Right lobe of liver (tissue), 4 donors: ENCODE measurements at regions not wholly inside any gene's neighbourhood (a gene's known extent, or its start where the extent isn't known, plus 50 kb on each side); places are given as distances from the start of the nearest gene placed in this dataset.

Experiments
- CTCF ChIP-seq, 4 donors: fragments of 200-600 bp in 3 of 4; fragments of 450-650 bp in 1 of 4; IDR thresholded peaks; one replicate each; pipeline versions ENCODE4 v1.5.1 to v1.8.0; 2016 to 2022; ENCODE audit warnings: antibody characterized with exemption in 4 of 4, mild to moderate bottlenecking in 2 of 4
- POLR2A ChIP-seq: fragments of 450-650 bp; IDR thresholded peaks from one replicate; pipeline ENCODE4 v1.6.1; 2017; ENCODE audit warnings: antibody characterized with exemption, mild to moderate bottlenecking
- donor health status: DM: no; HTN: no; CAD: no.
- donor health status: DM: no; HTN: no; CAD: no.
- donor health status: DM: no; HTN: yes; CAD: no.

DNA sequence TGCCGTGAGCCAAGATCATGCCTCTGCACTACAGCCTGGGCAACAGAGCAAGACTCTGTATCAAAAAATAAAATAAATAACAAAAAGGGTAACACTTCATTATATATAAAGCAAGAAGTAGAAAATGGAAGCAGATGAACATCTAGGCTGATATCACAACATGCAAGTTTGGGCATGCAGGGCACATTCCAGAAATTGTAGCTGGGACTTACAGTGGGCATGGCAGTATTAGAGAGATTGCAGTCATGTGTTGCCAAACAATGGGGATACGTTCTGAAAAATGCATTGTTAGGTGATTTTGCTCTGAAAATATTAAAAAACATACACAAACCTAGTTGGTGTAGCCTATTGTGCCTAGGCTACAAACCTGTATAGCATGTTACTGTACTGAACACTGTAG, 441.0 kb upstream of the PRMT6 start:
- TF ChIP-seq CTCF (IDR thresholded peaks at IDR 0.05), result no peak
- no peak for TF ChIP-seq POLR2A
